ENCODE measurements at regions not wholly inside any gene's neighbourhood (a gene's known extent, or its start where the extent isn't known, plus 50 kb on each side); places are given as distances from the start of the nearest gene placed in this dataset.

DNA sequence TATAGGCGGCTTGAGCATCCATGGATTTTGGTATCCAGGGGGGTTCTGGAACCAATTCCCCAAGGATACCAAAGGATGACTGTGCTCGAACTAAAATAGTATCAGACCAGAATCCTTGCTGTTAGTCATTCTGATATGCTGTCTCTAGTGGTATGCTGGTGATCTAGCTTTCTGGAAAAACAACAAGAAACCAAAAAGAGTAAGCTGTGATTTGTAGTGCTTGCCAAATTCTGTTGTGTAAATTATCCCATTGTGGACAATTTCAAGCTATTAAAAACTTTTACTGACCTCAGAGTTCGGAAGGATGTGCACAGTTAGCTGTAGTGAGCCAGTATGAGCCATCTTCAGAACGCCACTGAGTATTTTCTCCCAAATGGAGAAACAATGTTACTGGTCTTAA, 99.0 kb upstream of the FBN2 start (continued):
- TF ChIP-seq ZNF367 (CRISPR knock-in tag; IDR thresholded peaks at IDR 0.05; ENCODE audit: borderline replicate concordance) (no peak), ZNF792 (CRISPR knock-in tag; IDR thresholded peaks at IDR 0.05) (no peak), ZNF552 (CRISPR knock-in tag; IDR thresholded peaks at IDR 0.05; ENCODE audit: borderline replicate concordance) (no peak), ZNF772 (CRISPR knock-in tag; IDR thresholded peaks at IDR 0.05) (no peak)

DNA sequence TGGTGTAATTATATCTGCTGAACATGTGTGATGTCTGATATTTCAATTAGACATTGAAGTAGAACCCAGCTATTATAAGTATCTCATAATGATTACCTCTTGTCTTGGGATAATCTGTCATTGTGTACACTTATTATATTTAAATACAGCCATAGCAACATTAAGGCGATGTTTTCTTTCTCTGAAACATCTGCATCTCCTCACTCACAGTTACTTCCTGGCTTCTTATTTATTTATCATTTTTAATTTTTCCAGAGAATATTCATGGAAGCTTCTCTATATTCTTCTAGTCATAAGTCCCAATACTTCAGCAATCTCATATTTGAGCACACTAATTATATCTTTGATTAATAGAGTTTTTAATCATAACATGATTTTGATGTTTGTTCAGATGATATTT, 103.8 kb upstream of the FBN2 start:
- intact Hi-C loops (cut with micrococcal nuclease; ENCODE audit: unreplicated experiment) = no loop called here
- CTCF ChIA-PET (ENCODE audit: low intra/inter-chr PET ratio, low total read pairs) = no interaction called here

DNA sequence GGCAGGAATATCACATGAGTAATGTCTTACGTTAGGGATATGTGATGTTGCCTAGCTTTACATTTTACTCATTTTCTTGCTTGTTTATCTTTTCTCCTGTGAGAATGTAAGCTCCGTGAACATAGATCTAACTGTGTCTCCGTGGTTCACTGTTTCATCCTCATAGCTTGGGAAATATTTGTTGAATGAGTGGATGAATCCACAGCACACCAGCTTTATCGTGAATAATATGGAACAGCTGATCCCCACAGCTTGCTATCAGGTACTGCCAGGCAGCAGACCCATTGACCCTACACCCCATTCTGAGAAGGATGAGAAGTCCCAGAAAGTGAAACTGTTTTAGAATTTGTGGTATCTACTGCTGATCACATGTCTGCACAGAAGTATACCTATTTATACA, 106.8 kb upstream of the FBN2 start:
- in situ Hi-C loops (cut with HindIII; ENCODE audit: extremely low pct_ligation_motif_present, low pct_unique_long_range_greater_than_20kb) = no loop called here
- H3K9ac ChIP-seq (ENCODE audit: insufficient read depth, low read depth, low read length) = no peak overlapping the region
- no peak overlapping the region for H3K27ac ChIP-seq (ENCODE audit: extremely low read length, insufficient read depth, low read length)
- H4K20me1 ChIP-seq (ENCODE audit: insufficient read depth, low read length) = no peaks in the 10 kb centered on the region
- H3K9me3 ChIP-seq (ENCODE audit: low read length) = no peaks in the 10 kb centered on the region
- ATAC-seq = no peak
- no peak for DNase-seq (ENCODE audit: low spot score)
- H3K36me3 ChIP-seq (replicated peaks in 1 of 2; ENCODE audit: control insufficient read depth in 1 of 2, insufficient read depth in 2 of 2, low read length in 2 of 2) = no peaks in the 10 kb centered on the region
- H2AFZ ChIP-seq (ENCODE audit: low read length) = no peak overlapping the region
- intact Hi-C loops (cut with micrococcal nuclease; ENCODE audit: unreplicated experiment) = no loop called here
- WGBS (ENCODE audit: low lambda C conversion rate) = 3% methylated on average over 4 of the region's 4 CpGs
- no peak overlapping the region for H3K4me2 ChIP-seq (ENCODE audit: low read depth, low read length)
- ChIA-PET POLR2A (no interaction called here), CTCF (ENCODE audit: low intra/inter-chr PET ratio, low total read pairs) (no interaction called here)
- H3K4me3 ChIP-seq (replicated peaks in 1 of 3; ENCODE audit: insufficient read depth in 1 of 3, low read depth in 2 of 3, low read length in 3 of 3) = no peak overlapping the region
- H3K4me1 ChIP-seq (ENCODE audit: insufficient read depth, low read length) = no peaks in the 10 kb centered on the region
- no peak for FAIRE-seq
- BruUV-seq (replicated peaks) = no TSS peak
- no peaks in the 10 kb centered on the region for H3K79me2 ChIP-seq (ENCODE audit: insufficient read depth, low read length)
- H3K27me3 ChIP-seq (ENCODE audit: control insufficient read depth in 1 of 2, insufficient read depth in 2 of 2, low read length in 2 of 2) = no peaks in the 10 kb centered on the region
- no peak for TF ChIP-seq REL (CRISPR knock-in tag; conservative IDR thresholded peaks at IDR 0.05)
- TF ChIP-seq, protein P1, sequence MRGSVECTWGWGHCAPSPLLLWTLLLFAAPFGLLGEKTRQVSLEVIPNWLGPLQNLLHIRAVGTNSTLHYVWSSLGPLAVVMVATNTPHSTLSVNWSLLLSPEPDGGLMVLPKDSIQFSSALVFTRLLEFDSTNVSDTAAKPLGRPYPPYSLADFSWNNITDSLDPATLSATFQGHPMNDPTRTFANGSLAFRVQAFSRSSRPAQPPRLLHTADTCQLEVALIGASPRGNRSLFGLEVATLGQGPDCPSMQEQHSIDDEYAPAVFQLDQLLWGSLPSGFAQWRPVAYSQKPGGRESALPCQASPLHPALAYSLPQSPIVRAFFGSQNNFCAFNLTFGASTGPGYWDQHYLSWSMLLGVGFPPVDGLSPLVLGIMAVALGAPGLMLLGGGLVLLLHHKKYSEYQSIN (CRISPR knock-in tag; IDR thresholded peaks at IDR 0.05; ENCODE audit: borderline replicate concordance) = no peak
- TF ChIP-seq HOXD1 (CRISPR knock-in tag; IDR thresholded peaks at IDR 0.05) = no peak
- TF ChIP-seq, protein P2, sequence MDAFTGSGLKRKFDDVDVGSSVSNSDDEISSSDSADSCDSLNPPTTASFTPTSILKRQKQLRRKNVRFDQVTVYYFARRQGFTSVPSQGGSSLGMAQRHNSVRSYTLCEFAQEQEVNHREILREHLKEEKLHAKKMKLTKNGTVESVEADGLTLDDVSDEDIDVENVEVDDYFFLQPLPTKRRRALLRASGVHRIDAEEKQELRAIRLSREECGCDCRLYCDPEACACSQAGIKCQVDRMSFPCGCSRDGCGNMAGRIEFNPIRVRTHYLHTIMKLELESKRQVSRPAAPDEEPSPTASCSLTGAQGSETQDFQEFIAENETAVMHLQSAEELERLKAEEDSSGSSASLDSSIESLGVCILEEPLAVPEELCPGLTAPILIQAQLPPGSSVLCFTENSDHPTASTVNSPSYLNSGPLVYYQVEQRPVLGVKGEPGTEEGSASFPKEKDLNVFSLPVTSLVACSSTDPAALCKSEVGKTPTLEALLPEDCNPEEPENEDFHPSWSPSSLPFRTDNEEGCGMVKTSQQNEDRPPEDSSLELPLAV (CRISPR knock-in tag; conservative IDR thresholded peaks at IDR 0.05; ENCODE audit: low read depth) = no peak
- TF ChIP-seq ZNF605 (CRISPR knock-in tag; IDR thresholded peaks at IDR 0.05) = no peak
- TF ChIP-seq ZNF792 (CRISPR knock-in tag; IDR thresholded peaks at IDR 0.05) = no peak
- TF ChIP-seq ZBTB3 (CRISPR knock-in tag; IDR thresholded peaks at IDR 0.05; ENCODE audit: borderline replicate concordance, low read depth) = no peak
- TF ChIP-seq, protein P3, sequence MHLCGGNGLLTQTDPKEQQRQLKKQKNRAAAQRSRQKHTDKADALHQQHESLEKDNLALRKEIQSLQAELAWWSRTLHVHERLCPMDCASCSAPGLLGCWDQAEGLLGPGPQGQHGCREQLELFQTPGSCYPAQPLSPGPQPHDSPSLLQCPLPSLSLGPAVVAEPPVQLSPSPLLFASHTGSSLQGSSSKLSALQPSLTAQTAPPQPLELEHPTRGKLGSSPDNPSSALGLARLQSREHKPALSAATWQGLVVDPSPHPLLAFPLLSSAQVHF (CRISPR knock-in tag; IDR thresholded peaks at IDR 0.05) = no peak

More for the DNA sequence above, 103.8 kb upstream of the FBN2 start:
- DNase-seq (ENCODE audit: low spot score) (no peak), ATAC-seq (no peak), FAIRE-seq (no peak)
- Histone ChIP-seq H3K4me2 (ENCODE audit: low read depth, low read length) (no peak overlapping the region), H3K27me3 (ENCODE audit: control insufficient read depth in 1 of 2, insufficient read depth in 2 of 2, low read length in 2 of 2) (no peaks in the 10 kb centered on the region), H3K36me3 (replicated peaks in 1 of 2; ENCODE audit: control insufficient read depth in 1 of 2, insufficient read depth in 2 of 2, low read length in 2 of 2) (no peaks in the 10 kb centered on the region), H4K20me1 (ENCODE audit: insufficient read depth, low read length) (no peaks in the 10 kb centered on the region), H3K4me3 (replicated peaks in 1 of 3; ENCODE audit: insufficient read depth in 1 of 3, low read depth in 2 of 3, low read length in 3 of 3) (no peak overlapping the region), H3K9me3 (ENCODE audit: low read length) (0 out of 2 replicates have a peak, but pooled peaks cover 6% of the 10 kb centered on the region), H3K4me1 (ENCODE audit: insufficient read depth, low read length) (no peaks in the 10 kb centered on the region), H3K79me2 (ENCODE audit: insufficient read depth, low read length) (no peaks in the 10 kb centered on the region), H3K27ac (ENCODE audit: extremely low read length, insufficient read depth, low read length) (no peak overlapping the region), H2AFZ (ENCODE audit: low read length) (no peak overlapping the region), H3K9ac (ENCODE audit: insufficient read depth, low read depth, low read length) (no peak overlapping the region)
- TF ChIP-seq STAG1 (CRISPR knock-in tag; IDR thresholded peaks at IDR 0.05) = no peak
- no peak for TF ChIP-seq HNF4A (CRISPR knock-in tag; IDR thresholded peaks at IDR 0.05)
- TF ChIP-seq PAF1 (CRISPR knock-in tag; IDR thresholded peaks at IDR 0.05) = no peak
- TF ChIP-seq DMAP1 (CRISPR knock-in tag; IDR thresholded peaks at IDR 0.05) = no peak
- TF ChIP-seq SIN3B (IDR thresholded peaks at IDR 0.05; ENCODE audit: low read length) = no peak
- TF ChIP-seq ZNF180 (CRISPR knock-in tag; IDR thresholded peaks at IDR 0.05; ENCODE audit: borderline replicate concordance, low read depth) = no peak
- TF ChIP-seq EED (CRISPR knock-in tag; IDR thresholded peaks at IDR 0.05) = no peak
- no peak for TF ChIP-seq DPF2 (CRISPR knock-in tag; IDR thresholded peaks at IDR 0.05; ENCODE audit: borderline replicate concordance, low read depth)
- in situ Hi-C loops (cut with HindIII; ENCODE audit: extremely low pct_ligation_motif_present, low pct_unique_long_range_greater_than_20kb) = no loop called here
- WGBS (ENCODE audit: low lambda C conversion rate) = 27% methylated on average over 1 of the region's 1 CpG
- POLR2A ChIA-PET = no interaction called here
- BruUV-seq (replicated peaks) = no TSS peak

Measured in HepG2 (cell line).